Testis (tissue), 2 donors: ENCODE measurements at regions not wholly inside any gene's neighbourhood (a gene's known extent, or its start where the extent isn't known, plus 50 kb on each side); places are given as distances from the start of the nearest gene placed in this dataset.

ENCODE experiments used
- POLR2A ChIP-seq: fragments of 450-650 bp; IDR thresholded peaks from one replicate; pipeline ENCODE4 v1.6.1; 2017; ENCODE audit warnings: antibody characterized with exemption, mild to moderate bottlenecking, moderate library complexity
- TF ChIP-seq, protein P1 (sequence below), 3 experiments: fragments of 450-650 bp in 2 of 3; fragments of 200-600 bp in 1 of 3; sonication (generic) in 1 of 3; IDR thresholded peaks; one replicate each; pipeline ENCODE4 v1.5.1; 2016 to 2019; ENCODE audit warnings: antibody characterized with exemption in 3 of 3, mild to moderate bottlenecking in 2 of 3, moderate library complexity in 1 of 3

GRCh38 chr9:84480071-84480470 is 139.5 kb upstream of the SLC28A3 start:
- TF ChIP-seq, protein P1, sequence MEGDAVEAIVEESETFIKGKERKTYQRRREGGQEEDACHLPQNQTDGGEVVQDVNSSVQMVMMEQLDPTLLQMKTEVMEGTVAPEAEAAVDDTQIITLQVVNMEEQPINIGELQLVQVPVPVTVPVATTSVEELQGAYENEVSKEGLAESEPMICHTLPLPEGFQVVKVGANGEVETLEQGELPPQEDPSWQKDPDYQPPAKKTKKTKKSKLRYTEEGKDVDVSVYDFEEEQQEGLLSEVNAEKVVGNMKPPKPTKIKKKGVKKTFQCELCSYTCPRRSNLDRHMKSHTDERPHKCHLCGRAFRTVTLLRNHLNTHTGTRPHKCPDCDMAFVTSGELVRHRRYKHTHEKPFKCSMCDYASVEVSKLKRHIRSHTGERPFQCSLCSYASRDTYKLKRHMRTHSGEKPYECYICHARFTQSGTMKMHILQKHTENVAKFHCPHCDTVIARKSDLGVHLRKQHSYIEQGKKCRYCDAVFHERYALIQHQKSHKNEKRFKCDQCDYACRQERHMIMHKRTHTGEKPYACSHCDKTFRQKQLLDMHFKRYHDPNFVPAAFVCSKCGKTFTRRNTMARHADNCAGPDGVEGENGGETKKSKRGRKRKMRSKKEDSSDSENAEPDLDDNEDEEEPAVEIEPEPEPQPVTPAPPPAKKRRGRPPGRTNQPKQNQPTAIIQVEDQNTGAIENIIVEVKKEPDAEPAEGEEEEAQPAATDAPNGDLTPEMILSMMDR (IDR thresholded peaks at IDR 0.05) = no peak
- TF ChIP-seq POLR2A = no peak
